ENCODE measurements at regions not wholly inside any gene's neighbourhood (a gene's known extent, or its start where the extent isn't known, plus 50 kb on each side); places are given as distances from the start of the nearest gene placed in this dataset.

GRCh38 chr4:125808570-125808969 is 493.8 kb downstream of the FAT4 start:
- CTCF ChIA-PET = interaction anchor here (1.0 kb wide), 1 partner anchor 9 kb away, joined by 3 read pairs; no protein-coding TSS in a partner anchor
- no peaks in the 10 kb centered on the region for H3K36me3 ChIP-seq (ENCODE audit: control insufficient read depth in 2 of 2, extremely low read depth in 1 of 2, insufficient read depth in 2 of 2, low read length in 2 of 2)
- no TSS peak for BruUV-seq (replicated peaks)

More at GRCh38 chr4:125808570-125808969, 493.8 kb downstream of the FAT4 start:
- Histone ChIP-seq H3K4me3 (replicated peaks in 1 of 3; ENCODE audit: insufficient read depth in 1 of 3, low read depth in 1 of 3, low read length in 3 of 3) (no peak overlapping the region), H2AFZ (ENCODE audit: low read depth, low read length) (peak overlapping the region; percentile 3), H3K27me3 (ENCODE audit: control insufficient read depth in 2 of 2, insufficient read depth in 2 of 2, low read length in 2 of 2) (no peaks in the 10 kb centered on the region), H3K9ac (replicated peaks; ENCODE audit: extremely low read depth, insufficient read depth, low read length) (no peak overlapping the region), H3K79me2 (ENCODE audit: control insufficient read depth, insufficient read depth, low read length) (no peaks in the 10 kb centered on the region), H3K9me1 (replicated peaks; ENCODE audit: control insufficient read depth, extremely low read depth, insufficient read depth, low read length) (no peaks in the 10 kb centered on the region), H3K9me3 (replicated peaks; ENCODE audit: control insufficient read depth, insufficient read depth, low read length) (no peaks in the 10 kb centered on the region), H3K27ac (ENCODE audit: insufficient read depth, low read depth, low read length) (no peak overlapping the region), H3K4me2 (ENCODE audit: insufficient read depth, low read length) (no peak overlapping the region), H4K20me1 (replicated peaks; ENCODE audit: control insufficient read depth, extremely low read depth, insufficient read depth, low read length) (no peaks in the 10 kb centered on the region), H3K4me1 (ENCODE audit: control insufficient read depth, extremely low read depth, insufficient read depth, low read length) (no peaks in the 10 kb centered on the region)
- POLR2A ChIA-PET = no interaction called here
- TF ChIP-seq MAX (IDR thresholded peaks at IDR 0.05; ENCODE audit: insufficient read depth, insufficient read length) (no peak), MYC (IDR thresholded peaks at IDR 0.05; ENCODE audit: low read depth, low read length) (no peak), FOS (IDR thresholded peaks at IDR 0.05; ENCODE audit: borderline replicate concordance, insufficient read depth, low read length) (no peak), CTCF (IDR thresholded peaks at IDR 0.05; ENCODE audit: extremely low read depth in 1 of 2, insufficient read depth in 1 of 2, low read depth in 1 of 2, low read length in 2 of 2) (no peak)
- dilution Hi-C loops (cut with MboI; ENCODE audit: extremely low pct_ligation_motif_present, low sequenced_read_pairs) (no loop called here), intact Hi-C loops (cut with micrococcal nuclease) (no loop called here)
- FAIRE-seq = no peak
- peak; percentile 24 for DNase-seq (ENCODE audit: low read depth, low spot score)
